GM12878 (cell line): ENCODE measurements at regions not wholly inside any gene's neighbourhood (a gene's known extent, or its start where the extent isn't known, plus 50 kb on each side); places are given as distances from the start of the nearest gene placed in this dataset.
A peak's percentile ranks its signal among the peaks of the same experiment; 100 is the strongest.

Experiments used
- ATAC-seq: fragments of 200-7000 bp; cut with Tn5 transposase; 3 replicates; pipeline ENCODE4 v1.9.1; 2020; ENCODE audit warnings: mild to moderate bottlenecking, moderate library complexity
- BruUV-seq: library from RNA; stranded (reverse); fragments of 400-500 nt; replicated peaks from 2 replicates; lab custom pipeline; 2021; lab: Mats Ljungman, UMichigan
- CTCF ChIA-PET: fragments of 300-600 bp; sonication (Branson Sonifier 250); formaldehyde crosslinking; extraction: SDS; loops from one replicate; lab custom pipeline; 2021; ENCODE audit warnings: inconsistent platforms; lab: Yijun Ruan, JAX
- POLR2A ChIA-PET: fragments of 350-600 bp; formaldehyde crosslinking; extraction: SDS; loops from one replicate; lab custom pipeline; 2021; ENCODE audit warnings: inconsistent platforms; lab: Charles Lee
- RAD21 ChIA-PET: fragments of 300-600 bp; sonication (Branson Sonifier 250); formaldehyde crosslinking; loops from one replicate; lab custom pipeline; 2023; ENCODE audit warnings: antibody characterized with exemption; ENCODE audit not compliant: unreplicated experiment; lab: Charles Lee
- SMC1A ChIA-PET: fragments of 300-600 bp; sonication (Branson Sonifier 250); formaldehyde crosslinking; loops from one replicate; lab custom pipeline; 2023; ENCODE audit not compliant: unreplicated experiment, uncharacterized antibody; lab: Charles Lee
- DNase-seq: peaks from one replicate; pipeline ENCODE4 v3.0.0-alpha.2; 2011; ENCODE audit warnings: low read depth, low spot score
- FAIRE-seq: peaks from 3 replicates; lab custom pipeline; 2011; peaks lifted over from hg19 to GRCh38; lab: Jason Lieb, UNC
- H2AFZ ChIP-seq: 2 replicates; pipeline ENCODE4 v1.6.0; 2011; ENCODE audit warnings: low read depth, low read length, control low read depth; ENCODE audit not compliant: control insufficient read depth
- H3K27ac ChIP-seq: 2 replicates; pipeline ENCODE4 v1.5.1; 2011; ENCODE audit warnings: control low read depth; ENCODE audit not compliant: control insufficient read depth, insufficient read depth
- H3K27me3 ChIP-seq, 2 experiments: replicated peaks in 1 of 2; 2 replicates each; pipeline versions ENCODE4 v1.6.0 to v1.6.1; 2011; ENCODE audit warnings: low read length in 1 of 2; ENCODE audit not compliant: control insufficient read depth in 2 of 2, insufficient read depth in 2 of 2
- H3K36me3 ChIP-seq, 2 experiments: 2 replicates each; pipeline ENCODE4 v1.5.1; 2011; ENCODE audit warnings: low read length in 1 of 2; ENCODE audit not compliant: control insufficient read depth in 2 of 2, insufficient read depth in 2 of 2
- H3K4me1 ChIP-seq: 2 replicates; pipeline ENCODE4 v1.6.1; 2011; ENCODE audit warnings: mild to moderate bottlenecking, low read length, moderate library complexity, mixed read lengths; ENCODE audit not compliant: control insufficient read depth, insufficient read depth
- H3K4me2 ChIP-seq: 2 replicates; pipeline ENCODE4 v1.6.0; 2011; ENCODE audit warnings: control low read depth; ENCODE audit not compliant: control insufficient read depth, insufficient read depth
- H3K4me3 ChIP-seq: fragments of 200-600 bp; sonication (generic); 2 replicates; pipeline ENCODE4 v1.5.1; 2016
- H3K79me2 ChIP-seq: 2 replicates; pipeline ENCODE4 v1.6.0; 2011; ENCODE audit warnings: low read length; ENCODE audit not compliant: control insufficient read depth, insufficient read depth
- H3K9ac ChIP-seq: 2 replicates; pipeline ENCODE4 v1.8.0; 2011; ENCODE audit warnings: low read length, control low read depth, mixed read lengths; ENCODE audit not compliant: control insufficient read depth, insufficient read depth
- H3K9me3 ChIP-seq: replicated peaks from 3 replicates; pipeline ENCODE4 v1.5.1; 2011; ENCODE audit warnings: mild to moderate bottlenecking, low read length; ENCODE audit not compliant: control insufficient read depth, insufficient read depth
- H4K20me1 ChIP-seq: 2 replicates; pipeline ENCODE4 v1.6.0; 2011; ENCODE audit not compliant: control insufficient read depth, insufficient read depth
- ASH2L ChIP-seq: fragments of 300-600, 200-600 bp; sonication (generic); IDR thresholded peaks from 2 replicates; pipeline ENCODE4 v1.6.1; 2017; ENCODE audit warnings: low read depth, mild to moderate bottlenecking, borderline replicate concordance
- CHD2 ChIP-seq: IDR thresholded peaks from 2 replicates; pipeline ENCODE4 v1.6.1; 2011; ENCODE audit warnings: low read depth, low read length, improper control_type of control experiment, borderline replicate concordance
- KAT2A ChIP-seq: conservative IDR thresholded peaks from 2 replicates; pipeline ENCODE4 v1.6.1; 2011; ENCODE audit warnings: low read depth, low read length; ENCODE audit not compliant: control insufficient read depth
- MLLT1 ChIP-seq: fragments of 450-650 bp; IDR thresholded peaks from 2 replicates; pipeline ENCODE4 v1.6.1; 2016; ENCODE audit warnings: mild to moderate bottlenecking
- REST ChIP-seq: IDR thresholded peaks from 2 replicates; pipeline ENCODE4 v1.6.1; 2012; ENCODE audit warnings: mild to moderate bottlenecking, low read depth, low read length
- SKIL ChIP-seq: fragments of 450-650 bp; IDR thresholded peaks from 2 replicates; pipeline ENCODE4 v1.6.1; 2017; ENCODE audit warnings: mild to moderate bottlenecking, low read depth, inconsistent platforms; ENCODE audit not compliant: poor library complexity, severe bottlenecking
- SREBF2 ChIP-seq: IDR thresholded peaks from 2 replicates; pipeline ENCODE4 v1.6.1; 2012; ENCODE audit warnings: mild to moderate bottlenecking, low read length
- WGBS: methylation state at CpG from one replicate; pipeline ENCODE4 v1.1.6; 2016; ENCODE audit warnings: low lambda C conversion rate; ENCODE audit not compliant: insufficient replicate concordance, insufficient coverage; ENCODE audit errors: missing lambda C conversion rate; 5-methylcytosine and 5-hydroxymethylcytosine counted together
- in situ Hi-C: fragments of 300-500 bp; cut with MboI; formaldehyde crosslinking; loops from 9 replicates; pipeline ENCODE4 v1.14.3; 2018; ENCODE audit warnings: mixed read lengths
- intact Hi-C: fragments of 100-400 bp; cut with micrococcal nuclease; formaldehyde crosslinking; loops from one replicate; pipeline ENCODE4 v1.14.2; 2022; ENCODE audit not compliant: unreplicated experiment
- TF ChIP-seq, protein P1 (sequence below): fragments of 450-650 bp; conservative IDR thresholded peaks from 2 replicates; pipeline ENCODE4 v1.6.1; 2017; ENCODE audit warnings: mild to moderate bottlenecking, moderate library complexity

DNA sequence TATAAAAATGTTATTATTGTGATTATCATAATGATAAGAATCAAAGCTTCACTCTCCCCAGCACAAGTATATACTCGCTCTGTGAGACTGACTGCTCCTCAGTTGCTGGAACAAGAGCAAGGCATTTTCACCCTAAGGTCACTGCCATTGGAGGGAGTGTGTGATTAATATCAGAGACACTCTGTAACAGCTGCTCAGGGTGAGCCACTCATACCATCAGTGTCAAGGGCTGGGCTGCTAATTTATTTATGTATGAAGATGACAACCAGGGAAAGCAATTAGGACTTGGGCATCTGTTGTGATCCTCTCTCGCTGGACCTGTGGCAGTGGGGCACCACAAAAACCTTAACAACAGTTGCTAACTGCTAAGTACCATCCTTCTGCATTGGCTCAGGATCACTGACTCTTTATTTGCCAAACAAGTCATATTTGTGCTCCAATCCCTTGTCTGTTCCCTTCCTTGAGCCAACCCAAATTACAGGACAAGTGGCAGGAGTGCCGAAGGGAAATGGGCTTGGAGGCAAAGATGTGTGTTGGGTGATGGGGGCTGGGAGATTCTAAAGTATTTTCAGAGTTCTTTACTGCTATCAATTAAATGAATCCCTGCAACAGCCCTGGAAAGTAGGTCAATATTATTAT lies 297.5 kb upstream of the STT3B start (continued):
- no peak for TF ChIP-seq REST

- intact Hi-C loops (no loop called here), in situ Hi-C loops (no loop called here)
- no peaks in the 10 kb centered on the region for H3K27me3 ChIP-seq
- H3K4me2 ChIP-seq, result no peak overlapping the region
- H3K9ac ChIP-seq, result no peak overlapping the region
- no peak overlapping the region for H2AFZ ChIP-seq
- H3K27ac ChIP-seq, result no peak overlapping the region
- H3K4me1 ChIP-seq, result peaks cover 20% of the 10 kb centered on the region
- TF ChIP-seq KAT2A (no peak), SREBF2 (no peak), MLLT1 (0 out of 2 replicates have a peak, but pooled peaks have one; percentile 22), ASH2L (no peak), SKIL (no peak), CHD2 (no peak)
- TF ChIP-seq, protein P1, sequence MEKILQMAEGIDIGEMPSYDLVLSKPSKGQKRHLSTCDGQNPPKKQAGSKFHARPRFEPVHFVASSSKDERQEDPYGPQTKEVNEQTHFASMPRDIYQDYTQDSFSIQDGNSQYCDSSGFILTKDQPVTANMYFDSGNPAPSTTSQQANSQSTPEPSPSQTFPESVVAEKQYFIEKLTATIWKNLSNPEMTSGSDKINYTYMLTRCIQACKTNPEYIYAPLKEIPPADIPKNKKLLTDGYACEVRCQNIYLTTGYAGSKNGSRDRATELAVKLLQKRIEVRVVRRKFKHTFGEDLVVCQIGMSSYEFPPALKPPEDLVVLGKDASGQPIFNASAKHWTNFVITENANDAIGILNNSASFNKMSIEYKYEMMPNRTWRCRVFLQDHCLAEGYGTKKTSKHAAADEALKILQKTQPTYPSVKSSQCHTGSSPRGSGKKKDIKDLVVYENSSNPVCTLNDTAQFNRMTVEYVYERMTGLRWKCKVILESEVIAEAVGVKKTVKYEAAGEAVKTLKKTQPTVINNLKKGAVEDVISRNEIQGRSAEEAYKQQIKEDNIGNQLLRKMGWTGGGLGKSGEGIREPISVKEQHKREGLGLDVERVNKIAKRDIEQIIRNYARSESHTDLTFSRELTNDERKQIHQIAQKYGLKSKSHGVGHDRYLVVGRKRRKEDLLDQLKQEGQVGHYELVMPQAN, result no peak
- no peaks in the 10 kb centered on the region for H4K20me1 ChIP-seq
- no peak for FAIRE-seq
- no peak overlapping the region for H3K4me3 ChIP-seq
- DNase-seq, result no peak
- no peak for ATAC-seq
- ChIA-PET POLR2A (interaction anchor here (1.5 to 5.8 kb wide), 2 partner anchors 10 to 295 kb away, joined by 4 to 109 read pairs; partner anchors contain the start of gene STT3B), SMC1A (interaction anchor here (0.7 to 13.1 kb wide), 3 partner anchors 8 to 22 kb away, joined by 3 to 378 read pairs (median 10); no protein-coding TSS in a partner anchor), RAD21 (interaction anchor here (1.7 to 16.3 kb wide), 2 partner anchors 10 to 13 kb away, joined by 14 to 381 read pairs; no protein-coding TSS in a partner anchor), CTCF (interaction anchor here (0.7 to 1.6 kb wide), 4 partner anchors 11 to 302 kb away, joined by 3 to 6 read pairs (median 3); partner anchors contain the start of gene STT3B)
- H3K79me2 ChIP-seq, result no peaks in the 10 kb centered on the region; the same call in 1 of the 2 replicates
- BruUV-seq, result no TSS peak
- H3K9me3 ChIP-seq, result no peaks in the 10 kb centered on the region
- H3K36me3 ChIP-seq, result no peaks in the 10 kb centered on the region
- WGBS, result 56% methylated on average over 4 of the region's 4 CpGs
Observed at GRCh38 chr3:31237887-31238286, 294.8 kb upstream of the STT3B start.
